ENCODE measurements at regions not wholly inside any gene's neighbourhood (a gene's known extent, or its start where the extent isn't known, plus 50 kb on each side); places are given as distances from the start of the nearest gene placed in this dataset.

GRCh38 chr12:68560851-68561422 lies 49.8 kb upstream of the RAP1B start:
- no peak for DNase-seq
